PC-9 (cell line): ENCODE measurements at regions not wholly inside any gene's neighbourhood (a gene's known extent, or its start where the extent isn't known, plus 50 kb on each side); places are given as distances from the start of the nearest gene placed in this dataset.

ENCODE experiments used
- EZH2 ChIP-seq: fragments of 200-600 bp; sonication (generic); IDR thresholded peaks from 2 replicates; pipeline ENCODE4 v1.8.0; 2017; ENCODE audit warnings: antibody characterized with exemption, low read depth
- TF ChIP-seq, protein P1 (sequence below): fragments of 200-600 bp; sonication (generic); conservative IDR thresholded peaks from 2 replicates; pipeline ENCODE4 v1.6.1; 2017; ENCODE audit warnings: mixed run types, antibody characterized with exemption, mild to moderate bottlenecking, moderate library complexity

DNA sequence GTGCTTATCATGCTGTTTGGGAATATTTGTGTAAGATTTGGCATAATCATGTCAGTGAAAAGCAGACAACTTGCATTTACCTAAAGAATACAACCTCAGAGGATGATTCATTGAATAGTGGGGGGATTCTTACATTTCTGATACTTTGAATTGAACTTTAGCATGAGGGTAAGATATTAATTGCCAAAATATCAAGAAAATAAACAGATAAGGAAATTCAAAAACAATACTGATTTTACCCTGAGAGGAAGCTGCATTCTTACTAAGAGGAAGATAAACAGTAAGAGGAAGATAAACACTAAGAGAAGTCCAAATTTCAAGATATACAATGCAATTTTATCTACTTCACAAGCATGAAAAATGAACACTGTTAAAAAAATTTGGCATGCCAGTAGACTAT is 2564.3 kb upstream of the PCDH20 start:
- TF ChIP-seq, protein P1, sequence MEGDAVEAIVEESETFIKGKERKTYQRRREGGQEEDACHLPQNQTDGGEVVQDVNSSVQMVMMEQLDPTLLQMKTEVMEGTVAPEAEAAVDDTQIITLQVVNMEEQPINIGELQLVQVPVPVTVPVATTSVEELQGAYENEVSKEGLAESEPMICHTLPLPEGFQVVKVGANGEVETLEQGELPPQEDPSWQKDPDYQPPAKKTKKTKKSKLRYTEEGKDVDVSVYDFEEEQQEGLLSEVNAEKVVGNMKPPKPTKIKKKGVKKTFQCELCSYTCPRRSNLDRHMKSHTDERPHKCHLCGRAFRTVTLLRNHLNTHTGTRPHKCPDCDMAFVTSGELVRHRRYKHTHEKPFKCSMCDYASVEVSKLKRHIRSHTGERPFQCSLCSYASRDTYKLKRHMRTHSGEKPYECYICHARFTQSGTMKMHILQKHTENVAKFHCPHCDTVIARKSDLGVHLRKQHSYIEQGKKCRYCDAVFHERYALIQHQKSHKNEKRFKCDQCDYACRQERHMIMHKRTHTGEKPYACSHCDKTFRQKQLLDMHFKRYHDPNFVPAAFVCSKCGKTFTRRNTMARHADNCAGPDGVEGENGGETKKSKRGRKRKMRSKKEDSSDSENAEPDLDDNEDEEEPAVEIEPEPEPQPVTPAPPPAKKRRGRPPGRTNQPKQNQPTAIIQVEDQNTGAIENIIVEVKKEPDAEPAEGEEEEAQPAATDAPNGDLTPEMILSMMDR: no peak
- no peak for TF ChIP-seq EZH2
